CD4-positive, CD25-positive, alpha-beta regulatory T cell (primary cell): ENCODE measurements at regions not wholly inside any gene's neighbourhood (a gene's known extent, or its start where the extent isn't known, plus 50 kb on each side); places are given as distances from the start of the nearest gene placed in this dataset.

Source experiments
- ATAC-seq, 2 donors: fragments of 150-1000 bp; cut with Tn5 transposase; one replicate each; pipeline ENCODE4 v1.10.0; 2021; ENCODE audit warnings: low read depth in 2 of 2, moderate number of reproducible peaks in 2 of 2, moderate library complexity in 1 of 2
- DNase-seq, 3 donors: peaks; one replicate each; pipeline versions ENCODE4 v3.0.0 to v3.0.0-alpha.2; 2012 to 2022; ENCODE audit warnings: mixed read lengths in 1 of 3
- H3K27ac ChIP-seq: one replicate; pipeline ENCODE4 v1.7.0; 2013; ENCODE audit warnings: mild to moderate bottlenecking, low read length; ENCODE audit not compliant: insufficient read depth, poor library complexity, severe bottlenecking
- H3K27me3 ChIP-seq: one replicate; pipeline ENCODE4 v1.7.0; 2013; ENCODE audit warnings: low read length; ENCODE audit not compliant: control insufficient read depth, insufficient read depth
- H3K36me3 ChIP-seq: one replicate; pipeline ENCODE4 v1.7.0; 2013; ENCODE audit warnings: mild to moderate bottlenecking, low read length, moderate library complexity; ENCODE audit not compliant: control insufficient read depth, insufficient read depth
- H3K4me1 ChIP-seq: 2 replicates; pipeline ENCODE4 v1.7.0; 2013; ENCODE audit warnings: mild to moderate bottlenecking, low read length; ENCODE audit not compliant: insufficient read depth, control insufficient read depth, poor library complexity, severe bottlenecking
- H3K4me3 ChIP-seq: one replicate; pipeline ENCODE4 v1.7.0; 2013; ENCODE audit warnings: low read depth, mild to moderate bottlenecking, low read length, moderate library complexity
- H3K9me3 ChIP-seq, 2 experiments: 1 replicate in 1 of 2; 2 replicates in 1 of 2; pipeline ENCODE4 v1.7.0; 2013; ENCODE audit warnings: low read length in 2 of 2, mild to moderate bottlenecking in 1 of 2, moderate library complexity in 1 of 2; ENCODE audit not compliant: control insufficient read depth in 2 of 2
- H3K27ac Mint-ChIP-seq, 3 donors: one replicate each; pipeline ENCODE4 v1.8.0; 2020 to 2022; ENCODE audit warnings: mild to moderate bottlenecking in 3 of 3, mixed read lengths in 3 of 3, moderate library complexity in 2 of 3
- H3K27me3 Mint-ChIP-seq: one replicate; pipeline ENCODE4 v1.8.0; 2022; ENCODE audit warnings: mild to moderate bottlenecking, mixed read lengths
- H3K36me3 Mint-ChIP-seq: one replicate; pipeline ENCODE4 v1.8.0; 2020; ENCODE audit warnings: mixed read lengths
- H3K4me1 Mint-ChIP-seq, 4 donors: one replicate each; pipeline ENCODE4 v1.8.0; 2020 to 2022; ENCODE audit warnings: mixed read lengths in 4 of 4, mild to moderate bottlenecking in 1 of 4
- H3K4me3 Mint-ChIP-seq, 4 donors: one replicate each; pipeline ENCODE4 v1.8.0; 2020 to 2022; ENCODE audit warnings: mild to moderate bottlenecking in 4 of 4, mixed read lengths in 4 of 4, moderate library complexity in 3 of 4
- H3K9me3 Mint-ChIP-seq, 7 donors: one replicate each; pipeline ENCODE4 v1.8.0; 2020 to 2022; ENCODE audit warnings: mixed read lengths in 7 of 7, mild to moderate bottlenecking in 3 of 7, moderate library complexity in 2 of 7

GRCh38 chr13:109899748-109900147 lies 113.4 kb upstream of the IRS2 start:
- Histone ChIP-seq H3K4me1 (no peaks in the 10 kb centered on the region), H3K9me3 (no peaks in the 10 kb centered on the region), H3K27ac (no peak overlapping the region), H3K27me3 (no peaks in the 10 kb centered on the region), H3K36me3 (no peaks in the 10 kb centered on the region), H3K4me3 (no peak overlapping the region)
- Mint-ChIP-seq H3K4me1 (no peaks in the 10 kb centered on the region), H3K4me3 (no peak overlapping the region), H3K27ac (no peak overlapping the region), H3K27me3 (no peaks in the 10 kb centered on the region), H3K9me3 (peaks cover 0 to 3% (median 0%) of the 10 kb centered on the region in 7 donors), H3K36me3 (no peaks in the 10 kb centered on the region)
- DNase-seq: no peak
- ATAC-seq: no peak

GRCh38 chr13:109899316-109899715 lies 112.9 kb upstream of the IRS2 start:
- peaks cover 0 to 3% (median 0%) of the 10 kb centered on the region in 7 donors for H3K9me3 Mint-ChIP-seq
- ATAC-seq (no peak), DNase-seq (no peak)
- no peaks in the 10 kb centered on the region for H3K36me3 ChIP-seq
- H3K4me1 ChIP-seq: no peaks in the 10 kb centered on the region
- no peak overlapping the region for H3K27ac ChIP-seq
- H3K27ac Mint-ChIP-seq: no peak overlapping the region
- no peaks in the 10 kb centered on the region for H3K36me3 Mint-ChIP-seq
- H3K4me1 Mint-ChIP-seq: no peaks in the 10 kb centered on the region
- H3K4me3 Mint-ChIP-seq: no peak overlapping the region
- no peaks in the 10 kb centered on the region for H3K9me3 ChIP-seq
- H3K27me3 ChIP-seq: no peaks in the 10 kb centered on the region
- H3K27me3 Mint-ChIP-seq: no peaks in the 10 kb centered on the region
- H3K4me3 ChIP-seq: no peak overlapping the region

- Mint-ChIP-seq H3K27ac (no peak overlapping the region), H3K9me3 (peaks cover 0 to 2% (median 0%) of the 10 kb centered on the region in 7 donors), H3K36me3 (no peaks in the 10 kb centered on the region), H3K4me1 (no peaks in the 10 kb centered on the region), H3K27me3 (no peaks in the 10 kb centered on the region), H3K4me3 (no peak overlapping the region)
- H3K9me3 ChIP-seq: no peaks in the 10 kb centered on the region
- H3K36me3 ChIP-seq: no peaks in the 10 kb centered on the region
- no peaks in the 10 kb centered on the region for H3K4me1 ChIP-seq
- ATAC-seq (no peak), DNase-seq (no peak)
- H3K4me3 ChIP-seq: no peak overlapping the region
- H3K27ac ChIP-seq: no peak overlapping the region
- H3K27me3 ChIP-seq: no peaks in the 10 kb centered on the region
These were observed 111.7 kb upstream of the IRS2 start for GRCh38 chr13:109897988-109898624.

GRCh38 chr13:109892101-109892500 lies 105.7 kb upstream of the IRS2 start:
- Histone ChIP-seq H3K27me3 (no peaks in the 10 kb centered on the region), H3K9me3 (no peaks in the 10 kb centered on the region), H3K36me3 (no peaks in the 10 kb centered on the region), H3K27ac (no peak overlapping the region), H3K4me3 (no peak overlapping the region), H3K4me1 (no peaks in the 10 kb centered on the region)
- no peak overlapping the region for H3K27ac Mint-ChIP-seq
- no peaks in the 10 kb centered on the region for H3K36me3 Mint-ChIP-seq
- H3K27me3 Mint-ChIP-seq: no peaks in the 10 kb centered on the region
- H3K4me3 Mint-ChIP-seq: no peak overlapping the region
- DNase-seq: no peak
- H3K9me3 Mint-ChIP-seq: peaks cover 0 to 8% (median 2%) of the 10 kb centered on the region in 7 donors
- ATAC-seq: no peak
- no peaks in the 10 kb centered on the region for H3K4me1 Mint-ChIP-seq

GRCh38 chr13:109885235-109885634 lies 98.9 kb upstream of the IRS2 start:
- Histone ChIP-seq H3K36me3 (no peaks in the 10 kb centered on the region), H3K9me3 (no peaks in the 10 kb centered on the region), H3K27ac (no peak overlapping the region), H3K27me3 (no peaks in the 10 kb centered on the region), H3K4me3 (no peak overlapping the region), H3K4me1 (no peaks in the 10 kb centered on the region)
- H3K27me3 Mint-ChIP-seq: peaks cover 4% of the 10 kb centered on the region
- ATAC-seq: no peak
- no peak overlapping the region for H3K27ac Mint-ChIP-seq
- H3K9me3 Mint-ChIP-seq: peaks cover 0 to 8% (median 0%) of the 10 kb centered on the region in 7 donors
- no peaks in the 10 kb centered on the region for H3K36me3 Mint-ChIP-seq
- no peak for DNase-seq
- no peaks in the 10 kb centered on the region for H3K4me1 Mint-ChIP-seq
- H3K4me3 Mint-ChIP-seq: no peak overlapping the region

- no peak overlapping the region for H3K4me3 ChIP-seq
- H3K4me1 Mint-ChIP-seq: no peaks in the 10 kb centered on the region
- no peak overlapping the region for H3K27ac ChIP-seq
- peaks cover 0 to 4% (median 0%) of the 10 kb centered on the region in 7 donors for H3K9me3 Mint-ChIP-seq
- H3K36me3 ChIP-seq: no peaks in the 10 kb centered on the region
- H3K36me3 Mint-ChIP-seq: no peaks in the 10 kb centered on the region
- H3K27me3 ChIP-seq: no peaks in the 10 kb centered on the region
- DNase-seq (no peak), ATAC-seq (no peak)
- H3K4me3 Mint-ChIP-seq: no peak overlapping the region
- H3K4me1 ChIP-seq: no peaks in the 10 kb centered on the region
- no peak overlapping the region for H3K27ac Mint-ChIP-seq
- H3K27me3 Mint-ChIP-seq: peaks cover 4% of the 10 kb centered on the region
- no peaks in the 10 kb centered on the region for H3K9me3 ChIP-seq
These were observed 98.1 kb upstream of the IRS2 start for GRCh38 chr13:109884462-109884861.

GRCh38 chr13:109883181-109884180 lies 97.1 kb upstream of the IRS2 start:
- H3K9me3 Mint-ChIP-seq: peaks cover 0 to 4% (median 0%) of the 10 kb centered on the region in 7 donors
- no peak overlapping the region for H3K4me3 Mint-ChIP-seq
- Histone ChIP-seq H3K4me3 (no peak overlapping the region), H3K4me1 (no peaks in the 10 kb centered on the region), H3K27me3 (no peaks in the 10 kb centered on the region), H3K27ac (no peak overlapping the region), H3K9me3 (no peaks in the 10 kb centered on the region), H3K36me3 (no peaks in the 10 kb centered on the region)
- H3K36me3 Mint-ChIP-seq: no peaks in the 10 kb centered on the region
- H3K4me1 Mint-ChIP-seq: no peaks in the 10 kb centered on the region
- no peak for ATAC-seq
- H3K27me3 Mint-ChIP-seq: peaks cover 4% of the 10 kb centered on the region
- H3K27ac Mint-ChIP-seq: no peak overlapping the region
- no peak for DNase-seq
